Gastroesophageal sphincter (tissue), 4 donors: ENCODE measurements at regions not wholly inside any gene's neighbourhood (a gene's known extent, or its start where the extent isn't known, plus 50 kb on each side); places are given as distances from the start of the nearest gene placed in this dataset.
"Not testable (repeated sequence)": the region's sequence is repeated elsewhere in the genome, so short reads cannot be mapped to it uniquely, and the experiment has no call there.

Experiments used
- ATAC-seq: fragments of 150-250 bp; one replicate; pipeline ENCODE4 v1.9.1; 2016; ENCODE audit warnings: mild to moderate bottlenecking, moderate library complexity
- H3K27ac ChIP-seq, 4 donors: fragments of 200-600 bp; sonication (generic) in 3 of 4; 1 replicate in 3 of 4; 2 replicates in 1 of 4; pipeline ENCODE4 v1.5.1; 2016 to 2019
- H3K27me3 ChIP-seq: fragments of 200-600 bp; sonication (generic); one replicate; pipeline ENCODE4 v1.5.1; 2019
- H3K36me3 ChIP-seq, 2 donors: fragments of 200-600 bp; sonication (generic); one replicate each; pipeline ENCODE4 v1.5.1; 2019; ENCODE audit warnings: control low read depth in 1 of 2
- H3K4me1 ChIP-seq, 3 donors: fragments of 200-600 bp; sonication (generic); 1 replicate in 2 of 3; 2 replicates in 1 of 3; pipeline ENCODE4 v1.5.1; 2016 to 2019; ENCODE audit warnings: control low read depth in 2 of 3
- H3K4me3 ChIP-seq, 2 donors: fragments of 200-600 bp; sonication (generic); one replicate each; pipeline ENCODE4 v1.5.1; 2019; ENCODE audit warnings: mild to moderate bottlenecking in 1 of 2, moderate library complexity in 1 of 2
- H3K9me3 ChIP-seq, 3 donors: fragments of 200-600 bp; sonication (generic); one replicate each; pipeline ENCODE4 v1.5.1; 2017 to 2019; ENCODE audit warnings: control low read depth in 2 of 3
- CTCF ChIP-seq, 4 experiments: fragments of 200-600 bp in 2 of 4; fragments of 450-650 bp in 2 of 4; sonication (generic) in 1 of 4; IDR thresholded peaks; one replicate each; pipeline ENCODE4 v1.5.1; 2017 to 2019; ENCODE audit warnings: antibody characterized with exemption in 4 of 4, mild to moderate bottlenecking in 2 of 4, moderate library complexity in 2 of 4
- EP300 ChIP-seq: sonication (generic); formaldehyde crosslinking; IDR thresholded peaks from one replicate; pipeline ENCODE4 v1.6.1; 2017; ENCODE audit warnings: antibody characterized with exemption, mild to moderate bottlenecking
- POLR2A ChIP-seq, 2 donors: fragments of 450-650 bp; IDR thresholded peaks; one replicate each; pipeline ENCODE4 v1.6.1; 2017; ENCODE audit warnings: antibody characterized with exemption in 2 of 2, mild to moderate bottlenecking in 2 of 2, moderate library complexity in 1 of 2
- POLR2AphosphoS5 ChIP-seq: sonication (generic); formaldehyde crosslinking; IDR thresholded peaks from one replicate; pipeline ENCODE4 v1.6.1; 2017; ENCODE audit warnings: antibody characterized with exemption
- WGBS, 2 donors: methylation state at CpG; one replicate each; pipeline ENCODE4 v1.1.5; 2018; ENCODE audit warnings: low coverage in 1 of 2; 5-methylcytosine and 5-hydroxymethylcytosine counted together

- Histone ChIP-seq H3K9me3 (no peaks in the 10 kb centered on the region), H3K4me1 (peaks cover 2 to 49% (median 6%) of the 10 kb centered on the region in 3 donors), H3K27ac (peak overlapping the region; percentile 82 to 98 (median 87)), H3K27me3 (no peaks in the 10 kb centered on the region), H3K4me3 (no peak overlapping the region), H3K36me3 (no peaks in the 10 kb centered on the region)
- peak; percentile 15 for ATAC-seq
- 27 to 42% methylated on average over 5 to 6 of the region's 6 CpGs for WGBS, 2 donors
- TF ChIP-seq CTCF (IDR thresholded peaks at IDR 0.05) (no peak), POLR2AphosphoS5 (peak; percentile 12), EP300 (no peak), POLR2A (IDR thresholded peaks at IDR 0.05) (no peak)
Observed at GRCh38 chr5:97499605-97500004, 316.6 kb upstream of the RIOK2 start.

GRCh38 chr5:97501286-97501964 lies 318.4 kb upstream of the RIOK2 start:
- Histone ChIP-seq H3K27me3 (no peaks in the 10 kb centered on the region), H3K4me3 (no peak overlapping the region), H3K9me3 (no peaks in the 10 kb centered on the region), H3K4me1 (peaks cover 0 to 45% (median 4%) of the 10 kb centered on the region in 3 donors), H3K27ac (peak overlapping the region; percentile 82 to 98 (median 87)), H3K36me3 (no peaks in the 10 kb centered on the region)
- TF ChIP-seq POLR2AphosphoS5 (peak; percentile 42), EP300 (no peak), POLR2A (IDR thresholded peaks at IDR 0.05) (no peak), CTCF (IDR thresholded peaks at IDR 0.05) (no peak)
- 26 to 39% methylated on average over 3 of the region's 3 CpGs for WGBS, 2 donors
- ATAC-seq: peak; percentile 95

- Histone ChIP-seq H3K36me3 (no peaks in the 10 kb centered on the region), H3K9me3 (no peaks in the 10 kb centered on the region), H3K4me3 (no peak overlapping the region), H3K27ac (peak overlapping the region; percentile 82 to 98 (median 87)), H3K4me1 (peaks cover 0 to 45% (median 4%) of the 10 kb centered on the region in 3 donors), H3K27me3 (no peaks in the 10 kb centered on the region)
- TF ChIP-seq EP300 (no peak), POLR2AphosphoS5 (no peak), CTCF (IDR thresholded peaks at IDR 0.05) (no peak), POLR2A (IDR thresholded peaks at IDR 0.05) (no peak)
- peak; percentile 34 for ATAC-seq
- WGBS, 2 donors: 33 to 52% methylated on average over 3 of the region's 3 CpGs
Observed at GRCh38 chr5:97501965-97502305, 318.9 kb upstream of the RIOK2 start.

- TF ChIP-seq POLR2A (IDR thresholded peaks at IDR 0.05) (no peak), EP300 (no peak), CTCF (IDR thresholded peaks at IDR 0.05) (no peak), POLR2AphosphoS5 (no peak)
Observed at GRCh38 chr5:97508864-97509263, 325.8 kb upstream of the RIOK2 start.

GRCh38 chr5:97519565-97519964 lies 336.5 kb upstream of the RIOK2 start:
- not testable (repeated sequence) for H3K4me1 ChIP-seq, H3K4me3 ChIP-seq, H3K27ac ChIP-seq, H3K36me3 ChIP-seq, ATAC-seq, H3K9me3 ChIP-seq, H3K27me3 ChIP-seq
- 93% methylated on average over 17 of the region's 22 CpGs; no CpG with 5 or more reads in 1 of the 2 donors for WGBS, 2 donors

More at GRCh38 chr5:97508864-97509263, 325.8 kb upstream of the RIOK2 start:
- Histone ChIP-seq H3K27ac (no peak overlapping the region), H3K9me3 (no peaks in the 10 kb centered on the region), H3K4me1 (peaks cover 0 to 8% (median 0%) of the 10 kb centered on the region in 3 donors), H3K27me3 (no peaks in the 10 kb centered on the region), H3K4me3 (no peak overlapping the region), H3K36me3 (no peaks in the 10 kb centered on the region)
- ATAC-seq: no peak
- WGBS, 2 donors: 26 to 89% methylated on average over 1 of the region's 1 CpG

- H3K27me3 ChIP-seq, H3K4me3 ChIP-seq, H3K36me3 ChIP-seq, H3K4me1 ChIP-seq, ATAC-seq, H3K9me3 ChIP-seq, H3K27ac ChIP-seq: not testable (repeated sequence)
- 80% methylated on average over 1 of the region's 2 CpGs; no CpG with 5 or more reads in 1 of the 2 donors for WGBS, 2 donors
Observed at GRCh38 chr5:97523336-97523735, 340.3 kb upstream of the RIOK2 start.
